ENCODE measurements at regions not wholly inside any gene's neighbourhood (a gene's known extent, or its start where the extent isn't known, plus 50 kb on each side); places are given as distances from the start of the nearest gene placed in this dataset.

GRCh38 chr12:88391556-88391955 is 188.7 kb downstream of the KITLG start:
- H3K27me3 ChIP-seq (replicated peaks; ENCODE audit: insufficient read depth), result no peaks in the 10 kb centered on the region
- TF ChIP-seq CTCF (IDR thresholded peaks at IDR 0.05) (no peak), POLR2AphosphoS5 (IDR thresholded peaks at IDR 0.05) (no peak), POLR2A (IDR thresholded peaks at IDR 0.05) (no peak)
- intact Hi-C loops (cut with DNase I), result no loop called here
- WGBS, result 0% methylated on average over 1 of the region's 1 CpG
- no peaks in the 10 kb centered on the region for H3K36me3 ChIP-seq
- no peak for DNase-seq (ENCODE audit: low spot score)
- no peaks in the 10 kb centered on the region for H3K9me3 ChIP-seq
- H3K4me1 ChIP-seq (replicated peaks), result no peaks in the 10 kb centered on the region
- no peak overlapping the region for H3K27ac ChIP-seq
- no peak overlapping the region for H3K4me3 ChIP-seq

DNA sequence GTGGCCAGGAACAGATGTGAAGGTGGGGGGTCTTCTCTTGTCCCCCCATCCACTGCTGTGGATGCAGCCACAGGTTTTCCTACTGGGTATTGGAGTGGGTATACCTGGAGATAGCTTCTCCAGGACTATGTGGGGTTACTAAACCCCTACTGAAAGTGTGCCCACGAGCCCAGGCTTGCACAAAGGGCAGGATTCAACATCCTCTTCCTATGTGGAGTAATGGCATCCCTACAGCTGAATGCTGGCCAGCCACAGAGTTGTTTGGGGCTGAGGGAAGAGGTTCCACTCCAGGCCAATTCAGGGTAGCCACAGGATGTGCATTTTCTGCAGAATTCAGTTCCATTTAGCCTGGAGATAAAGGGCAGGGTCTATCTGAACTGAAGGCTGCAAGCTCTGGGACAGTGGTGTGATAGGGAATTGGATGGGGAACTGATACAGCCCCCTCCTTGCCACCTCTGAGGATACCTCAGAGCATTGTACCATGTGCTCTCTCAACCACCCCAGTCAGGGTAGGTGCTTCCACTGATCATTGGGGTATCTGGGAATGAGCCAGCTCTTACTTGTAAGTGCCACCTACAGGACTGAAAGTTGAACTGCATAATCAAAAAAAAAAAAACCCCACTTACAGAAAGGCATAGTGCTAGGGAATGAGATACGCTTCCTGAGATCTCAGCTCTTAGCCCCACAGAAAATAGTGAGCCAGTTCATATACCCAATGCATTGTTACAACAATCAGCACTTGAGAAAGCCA is 187.1 kb downstream of the KITLG start:
- no peaks in the 10 kb centered on the region for H3K36me3 ChIP-seq
- DNase-seq (ENCODE audit: low spot score), result no peak
- TF ChIP-seq POLR2AphosphoS5 (IDR thresholded peaks at IDR 0.05) (no peak), POLR2A (IDR thresholded peaks at IDR 0.05) (no peak), CTCF (IDR thresholded peaks at IDR 0.05) (no peak)
- H3K9me3 ChIP-seq, result no peaks in the 10 kb centered on the region
- H3K4me1 ChIP-seq (replicated peaks), result no peaks in the 10 kb centered on the region
- no peak overlapping the region for H3K4me3 ChIP-seq
- intact Hi-C loops (cut with DNase I), result no loop called here
- WGBS, result 90% methylated on average over 2 of the region's 2 CpGs
- H3K27me3 ChIP-seq (replicated peaks; ENCODE audit: insufficient read depth), result no peaks in the 10 kb centered on the region
- no peak overlapping the region for H3K27ac ChIP-seq

- H3K27ac ChIP-seq, result no peak overlapping the region
- no peaks in the 10 kb centered on the region for H3K9me3 ChIP-seq
- H3K27me3 ChIP-seq (replicated peaks; ENCODE audit: insufficient read depth), result no peaks in the 10 kb centered on the region
- intact Hi-C loops (cut with DNase I), result no loop called here
- no peak overlapping the region for H3K4me3 ChIP-seq
- no peak for DNase-seq (ENCODE audit: low spot score)
- WGBS, result 92% methylated on average over 2 of the region's 2 CpGs
- H3K36me3 ChIP-seq, result no peaks in the 10 kb centered on the region
- TF ChIP-seq POLR2A (IDR thresholded peaks at IDR 0.05) (no peak), CTCF (IDR thresholded peaks at IDR 0.05) (no peak), POLR2AphosphoS5 (IDR thresholded peaks at IDR 0.05) (no peak)
- H3K4me1 ChIP-seq (replicated peaks), result no peaks in the 10 kb centered on the region
Observed at GRCh38 chr12:88398031-88398430, 182.2 kb downstream of the KITLG start.

DNA sequence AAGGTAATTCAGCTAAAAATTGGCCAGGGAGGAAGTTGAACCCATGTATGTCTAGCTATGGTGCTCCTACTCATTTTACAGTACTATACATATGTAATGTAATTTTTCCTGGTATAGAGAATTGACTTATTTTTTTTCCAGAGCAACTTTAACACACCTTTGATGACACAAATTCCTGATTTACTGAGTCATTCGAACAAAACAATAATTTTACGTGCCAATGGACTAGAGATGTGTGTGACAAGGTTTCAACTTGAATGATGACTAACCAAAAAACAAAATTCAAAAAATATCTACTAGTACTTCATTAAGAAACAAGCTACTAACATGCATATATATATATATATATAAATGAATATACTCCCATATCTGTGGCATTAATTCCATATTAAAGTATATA is 180.5 kb downstream of the KITLG start:
- Histone ChIP-seq H3K27ac (no peak overlapping the region), H3K9me3 (no peaks in the 10 kb centered on the region), H3K36me3 (no peaks in the 10 kb centered on the region), H3K4me1 (replicated peaks) (no peaks in the 10 kb centered on the region), H3K27me3 (replicated peaks; ENCODE audit: insufficient read depth) (no peaks in the 10 kb centered on the region), H3K4me3 (no peak overlapping the region)
- WGBS, result 87% methylated on average over 2 of the region's 2 CpGs
- intact Hi-C loops (cut with DNase I), result no loop called here
- TF ChIP-seq POLR2AphosphoS5 (IDR thresholded peaks at IDR 0.05) (no peak), POLR2A (IDR thresholded peaks at IDR 0.05) (no peak), CTCF (IDR thresholded peaks at IDR 0.05) (no peak)
- no peak for DNase-seq (ENCODE audit: low spot score)

- no peak for DNase-seq (ENCODE audit: low spot score)
- Histone ChIP-seq H3K9me3 (no peaks in the 10 kb centered on the region), H3K4me1 (replicated peaks) (no peaks in the 10 kb centered on the region), H3K4me3 (no peak overlapping the region), H3K36me3 (no peaks in the 10 kb centered on the region), H3K27me3 (replicated peaks; ENCODE audit: insufficient read depth) (no peaks in the 10 kb centered on the region), H3K27ac (no peak overlapping the region)
- TF ChIP-seq CTCF (IDR thresholded peaks at IDR 0.05), result no peak
- TF ChIP-seq POLR2AphosphoS5 (IDR thresholded peaks at IDR 0.05), result no peak
- no peak for TF ChIP-seq POLR2A (IDR thresholded peaks at IDR 0.05)
- intact Hi-C loops (cut with DNase I), result no loop called here
- 87% methylated on average over 3 of the region's 3 CpGs for WGBS
Observed at GRCh38 chr12:88400302-88400701, 180.0 kb downstream of the KITLG start.
